Esophagus muscularis mucosa (tissue), 4 donors: ENCODE measurements at regions not wholly inside any gene's neighbourhood (a gene's known extent, or its start where the extent isn't known, plus 50 kb on each side); places are given as distances from the start of the nearest gene placed in this dataset.

Source experiments
- DNase-seq: peaks from one replicate; pipeline ENCODE4 v3.0.0-alpha.2; 2017; ENCODE audit errors: extremely low spot score
- H3K27ac ChIP-seq, 4 donors: fragments of 200-600 bp; sonication (generic); replicated peaks in 1 of 4; 1 replicate in 3 of 4; 2 replicates in 1 of 4; pipeline ENCODE4 v1.5.1; 2016 to 2019; ENCODE audit warnings: mild to moderate bottlenecking in 1 of 4
- H3K27me3 ChIP-seq, 4 donors: fragments of 200-600 bp; sonication (generic); one replicate each; pipeline versions ENCODE4 v1.5.1 to v1.6.0; 2016 to 2019
- H3K36me3 ChIP-seq, 4 donors: fragments of 200-600 bp; sonication (generic); one replicate each; pipeline ENCODE4 v1.5.1; 2016 to 2019
- H3K4me1 ChIP-seq, 4 donors: fragments of 200-600 bp; sonication (generic); one replicate each; pipeline ENCODE4 v1.5.1; 2016 to 2019
- H3K4me3 ChIP-seq, 4 donors: fragments of 200-600 bp; sonication (generic); 1 replicate in 2 of 4; 2 replicates in 2 of 4; pipeline ENCODE4 v1.5.1; 2016 to 2019; ENCODE audit warnings: mild to moderate bottlenecking in 4 of 4, moderate library complexity in 1 of 4
- H3K9me3 ChIP-seq, 4 donors: fragments of 200-600 bp; sonication (generic); 1 replicate in 3 of 4; 2 replicates in 1 of 4; pipeline ENCODE4 v1.5.1; 2016 to 2019
- CTCF ChIP-seq, 3 experiments: fragments of 200-600 bp in 2 of 3; fragments of 450-650 bp in 1 of 3; sonication (generic) in 2 of 3; IDR thresholded peaks; one replicate each; pipeline ENCODE4 v1.5.1; 2017 to 2019; ENCODE audit warnings: antibody characterized with exemption in 3 of 3, mild to moderate bottlenecking in 2 of 3, moderate library complexity in 1 of 3
- EP300 ChIP-seq: sonication (generic); formaldehyde crosslinking; IDR thresholded peaks from one replicate; pipeline ENCODE4 v1.6.1; 2017; ENCODE audit warnings: antibody characterized with exemption
- POLR2A ChIP-seq: fragments of 450-650 bp; IDR thresholded peaks from one replicate; pipeline ENCODE4 v1.6.1; 2017; ENCODE audit warnings: antibody characterized with exemption, moderate library complexity, mild to moderate bottlenecking, low read depth
- POLR2AphosphoS5 ChIP-seq, 2 donors: sonication (generic); formaldehyde crosslinking; IDR thresholded peaks; one replicate each; pipeline ENCODE4 v1.6.1; 2017; ENCODE audit warnings: antibody characterized with exemption in 2 of 2
- WGBS: methylation state at CpG from one replicate; pipeline ENCODE4 v1.1.5; 2018; 5-methylcytosine and 5-hydroxymethylcytosine counted together
- intact Hi-C: fragments of 100-400 bp; cut with DNase I; formaldehyde crosslinking; loops from one replicate; pipeline ENCODE4 v1.15.1; 2023

GRCh38 chr13:81664872-81665271, 1323.9 kb upstream of the SPRY2 start:
- no peaks in the 10 kb centered on the region for H3K4me1 ChIP-seq
- no peak for DNase-seq
- H3K9me3 ChIP-seq: no peaks in the 10 kb centered on the region
- H3K27me3 ChIP-seq: no peaks in the 10 kb centered on the region
- intact Hi-C loops: no loop called here
- no peaks in the 10 kb centered on the region for H3K36me3 ChIP-seq
- H3K4me3 ChIP-seq: no peak overlapping the region
- 86% methylated on average over 2 of the region's 2 CpGs for WGBS
- no peak overlapping the region for H3K27ac ChIP-seq
- no peak for TF ChIP-seq POLR2AphosphoS5 (IDR thresholded peaks at IDR 0.05)
- no peak for TF ChIP-seq EP300
- TF ChIP-seq CTCF (IDR thresholded peaks at IDR 0.05): no peak
- TF ChIP-seq POLR2A: no peak

GRCh38 chr13:81659984-81660383, 1319.1 kb upstream of the SPRY2 start:
- WGBS: 93% methylated on average over 1 of the region's 1 CpG
- DNase-seq: no peak

GRCh38 chr13:81658598-81659370, 1317.9 kb upstream of the SPRY2 start:
- 85% methylated on average over 8 of the region's 8 CpGs for WGBS
- intact Hi-C loops: no loop called here
- H3K36me3 ChIP-seq: no peaks in the 10 kb centered on the region
- no peaks in the 10 kb centered on the region for H3K9me3 ChIP-seq
- H3K27me3 ChIP-seq: no peaks in the 10 kb centered on the region
- no peak for DNase-seq
- H3K27ac ChIP-seq: no peak overlapping the region
- no peaks in the 10 kb centered on the region for H3K4me1 ChIP-seq
- TF ChIP-seq POLR2AphosphoS5 (IDR thresholded peaks at IDR 0.05) (no peak), EP300 (no peak), CTCF (IDR thresholded peaks at IDR 0.05) (no peak), POLR2A (no peak)
- H3K4me3 ChIP-seq: no peak overlapping the region

More at GRCh38 chr13:81659984-81660383, 1319.1 kb upstream of the SPRY2 start:
- Histone ChIP-seq H3K4me1 (no peaks in the 10 kb centered on the region), H3K27ac (no peak overlapping the region), H3K36me3 (no peaks in the 10 kb centered on the region), H3K9me3 (no peaks in the 10 kb centered on the region), H3K4me3 (no peak overlapping the region), H3K27me3 (no peaks in the 10 kb centered on the region)
- intact Hi-C loops: no loop called here
- TF ChIP-seq POLR2AphosphoS5 (IDR thresholded peaks at IDR 0.05): no peak
- TF ChIP-seq CTCF (IDR thresholded peaks at IDR 0.05): no peak
- no peak for TF ChIP-seq POLR2A
- TF ChIP-seq EP300: no peak

GRCh38 chr13:81639984-81640582, 1299.2 kb upstream of the SPRY2 start:
- intact Hi-C loops: no loop called here
- no peak for TF ChIP-seq CTCF (IDR thresholded peaks at IDR 0.05)
- TF ChIP-seq EP300: no peak
- no peak for TF ChIP-seq POLR2A
- TF ChIP-seq POLR2AphosphoS5 (IDR thresholded peaks at IDR 0.05): no peak
- no peaks in the 10 kb centered on the region for H3K9me3 ChIP-seq
- H3K27me3 ChIP-seq: no peaks in the 10 kb centered on the region
- no peak overlapping the region for H3K27ac ChIP-seq
- DNase-seq: no peak
- H3K4me1 ChIP-seq: no peaks in the 10 kb centered on the region
- WGBS: 88% methylated on average over 4 of the region's 4 CpGs
- H3K4me3 ChIP-seq: no peak overlapping the region
- no peaks in the 10 kb centered on the region for H3K36me3 ChIP-seq
